Kidney epithelial cell (primary cell): ENCODE measurements at regions not wholly inside any gene's neighbourhood (a gene's known extent, or its start where the extent isn't known, plus 50 kb on each side); places are given as distances from the start of the nearest gene placed in this dataset.
"Not testable (repeated sequence)": the region's sequence is repeated elsewhere in the genome, so short reads cannot be mapped to it uniquely, and the experiment has no call there.

Source experiments
- DNase-seq: peaks from one replicate; pipeline ENCODE4 v3.0.0-alpha.2; 2010; ENCODE audit warnings: low read depth
- H3K27me3 ChIP-seq: 2 replicates; pipeline ENCODE4 v1.6.0; 2011; ENCODE audit warnings: low read length; ENCODE audit not compliant: control insufficient read depth, insufficient read depth
- H3K36me3 ChIP-seq: 2 replicates; pipeline ENCODE4 v1.5.1; 2011; ENCODE audit warnings: low read length; ENCODE audit not compliant: control insufficient read depth, insufficient read depth
- H3K4me3 ChIP-seq: 2 replicates; pipeline ENCODE4 v1.5.1; 2011; ENCODE audit warnings: low read depth, mild to moderate bottlenecking, control low read depth, low read length
- CTCF ChIP-seq: IDR thresholded peaks from 2 replicates; pipeline ENCODE4 v1.5.1; 2011; ENCODE audit warnings: mild to moderate bottlenecking, moderate library complexity, low read length, control low read depth, inconsistent platforms; ENCODE audit not compliant: insufficient read depth, poor library complexity, severe bottlenecking

GRCh38 chr2:172256886-172257285 lies 154.2 kb upstream of the DLX2 start:
- H3K27me3 ChIP-seq, result no peaks in the 10 kb centered on the region
- no peak for TF ChIP-seq CTCF
- no peak overlapping the region for H3K4me3 ChIP-seq
- DNase-seq, result no peak
- H3K36me3 ChIP-seq, result no peaks in the 10 kb centered on the region

GRCh38 chr2:172259827-172260226 lies 157.1 kb upstream of the DLX2 start:
- no peak for TF ChIP-seq CTCF

GRCh38 chr2:172260336-172260735 lies 157.6 kb upstream of the DLX2 start:
- Histone ChIP-seq H3K36me3 (no peaks in the 10 kb centered on the region), H3K4me3 (no peak overlapping the region), H3K27me3 (no peaks in the 10 kb centered on the region)
- no peak for DNase-seq
- no peak for TF ChIP-seq CTCF

More at GRCh38 chr2:172259827-172260226, 157.1 kb upstream of the DLX2 start:
- Histone ChIP-seq H3K4me3 (no peak overlapping the region), H3K27me3 (no peaks in the 10 kb centered on the region), H3K36me3 (no peaks in the 10 kb centered on the region)
- no peak for DNase-seq

GRCh38 chr2:172261292-172261691 lies 158.6 kb upstream of the DLX2 start:
- no peak for DNase-seq

GRCh38 chr2:172262486-172262885 lies 159.8 kb upstream of the DLX2 start:
- TF ChIP-seq CTCF, result no peak

More at GRCh38 chr2:172261292-172261691, 158.6 kb upstream of the DLX2 start:
- Histone ChIP-seq H3K36me3 (no peaks in the 10 kb centered on the region), H3K4me3 (no peak overlapping the region), H3K27me3 (no peaks in the 10 kb centered on the region)
- TF ChIP-seq CTCF, result no peak

GRCh38 chr2:172264820-172265219 lies 162.1 kb upstream of the DLX2 start:
- H3K27me3 ChIP-seq, H3K4me3 ChIP-seq, DNase-seq, H3K36me3 ChIP-seq: not testable (repeated sequence)

More at GRCh38 chr2:172262486-172262885, 159.8 kb upstream of the DLX2 start:
- Histone ChIP-seq H3K4me3 (no peak overlapping the region), H3K27me3 (no peaks in the 10 kb centered on the region), H3K36me3 (no peaks in the 10 kb centered on the region)
- no peak for DNase-seq

GRCh38 chr2:172269507-172270244 lies 157.7 kb upstream of the ITGA6 start:
- not testable (repeated sequence) for H3K4me3 ChIP-seq, DNase-seq, H3K36me3 ChIP-seq, H3K27me3 ChIP-seq
